ENCODE measurements at regions not wholly inside any gene's neighbourhood (a gene's known extent, or its start where the extent isn't known, plus 50 kb on each side); places are given as distances from the start of the nearest gene placed in this dataset.

DNA sequence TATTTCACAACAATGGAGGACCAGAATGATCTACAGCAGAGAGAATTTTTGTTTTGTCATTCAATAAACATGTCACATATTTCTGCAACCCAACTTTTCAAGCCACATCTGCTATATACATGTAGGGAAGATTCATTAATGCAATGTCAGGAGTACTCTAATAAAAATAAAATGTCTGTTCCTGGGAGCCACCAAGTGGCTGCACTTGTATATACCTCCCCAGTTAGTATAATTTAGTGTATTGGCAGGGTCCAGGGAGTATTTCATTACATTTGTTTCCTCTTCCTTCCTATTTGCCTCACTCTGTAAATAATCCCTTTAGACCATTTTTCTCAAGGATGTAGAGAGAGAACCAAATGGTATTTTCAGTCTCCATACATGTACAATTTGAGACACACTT lies 1169.0 kb downstream of the DIAPH3 start:
- TF ChIP-seq, protein P1, sequence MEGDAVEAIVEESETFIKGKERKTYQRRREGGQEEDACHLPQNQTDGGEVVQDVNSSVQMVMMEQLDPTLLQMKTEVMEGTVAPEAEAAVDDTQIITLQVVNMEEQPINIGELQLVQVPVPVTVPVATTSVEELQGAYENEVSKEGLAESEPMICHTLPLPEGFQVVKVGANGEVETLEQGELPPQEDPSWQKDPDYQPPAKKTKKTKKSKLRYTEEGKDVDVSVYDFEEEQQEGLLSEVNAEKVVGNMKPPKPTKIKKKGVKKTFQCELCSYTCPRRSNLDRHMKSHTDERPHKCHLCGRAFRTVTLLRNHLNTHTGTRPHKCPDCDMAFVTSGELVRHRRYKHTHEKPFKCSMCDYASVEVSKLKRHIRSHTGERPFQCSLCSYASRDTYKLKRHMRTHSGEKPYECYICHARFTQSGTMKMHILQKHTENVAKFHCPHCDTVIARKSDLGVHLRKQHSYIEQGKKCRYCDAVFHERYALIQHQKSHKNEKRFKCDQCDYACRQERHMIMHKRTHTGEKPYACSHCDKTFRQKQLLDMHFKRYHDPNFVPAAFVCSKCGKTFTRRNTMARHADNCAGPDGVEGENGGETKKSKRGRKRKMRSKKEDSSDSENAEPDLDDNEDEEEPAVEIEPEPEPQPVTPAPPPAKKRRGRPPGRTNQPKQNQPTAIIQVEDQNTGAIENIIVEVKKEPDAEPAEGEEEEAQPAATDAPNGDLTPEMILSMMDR (IDR thresholded peaks at IDR 0.05) = no peak
- no peak for TF ChIP-seq POLR2A (IDR thresholded peaks at IDR 0.05)
